ENCODE measurements at regions not wholly inside any gene's neighbourhood (a gene's known extent, or its start where the extent isn't known, plus 50 kb on each side); places are given as distances from the start of the nearest gene placed in this dataset.

GRCh38 chrX:120791013-120791643 lies 84.5 kb downstream of the CT47B1 start:
- no peak overlapping the region for H3K4me3 ChIP-seq (ENCODE audit: low read depth, low read length)
- no peak for TF ChIP-seq CTCF (IDR thresholded peaks at IDR 0.05; ENCODE audit: borderline replicate concordance, insufficient read depth, low read depth, low read length)

GRCh38 chrX:120790552-120790951 lies 85.1 kb downstream of the CT47B1 start:
- no peak overlapping the region for H3K4me3 ChIP-seq (ENCODE audit: low read depth, low read length)
- no peak for TF ChIP-seq CTCF (IDR thresholded peaks at IDR 0.05; ENCODE audit: borderline replicate concordance, insufficient read depth, low read depth, low read length)

DNA sequence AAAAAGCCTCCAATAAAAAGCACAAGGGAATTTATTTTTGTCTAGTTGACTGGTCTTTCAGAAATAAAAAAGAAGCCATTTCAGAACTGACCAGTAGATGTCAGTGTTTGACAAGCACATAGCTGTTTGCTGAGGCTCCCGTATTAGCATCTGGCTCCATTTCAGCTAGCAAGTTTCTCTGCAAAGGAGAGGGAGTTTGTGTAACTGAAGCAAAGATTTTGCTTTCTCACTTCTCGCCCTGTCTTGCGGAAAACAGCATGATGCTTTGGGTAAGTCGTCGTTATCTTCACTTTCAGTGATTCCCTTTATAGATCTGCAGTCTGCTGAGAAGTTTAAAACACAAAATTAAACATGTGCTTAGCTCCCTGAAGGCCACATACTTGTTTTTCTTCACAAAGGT lies 85.5 kb downstream of the CT47B1 start:
- H3K4me3 ChIP-seq (ENCODE audit: low read depth, low read length), result no peak overlapping the region
- TF ChIP-seq CTCF (IDR thresholded peaks at IDR 0.05; ENCODE audit: borderline replicate concordance, insufficient read depth, low read depth, low read length), result peak; percentile 65; the same call in 1 of the 2 replicates

- no peak overlapping the region for H3K4me3 ChIP-seq (ENCODE audit: low read depth, low read length)
- no peak for TF ChIP-seq CTCF (IDR thresholded peaks at IDR 0.05; ENCODE audit: borderline replicate concordance, insufficient read depth, low read depth, low read length)
Measured at GRCh38 chrX:120781403-120781802, 94.3 kb downstream of the CT47B1 start.

DNA sequence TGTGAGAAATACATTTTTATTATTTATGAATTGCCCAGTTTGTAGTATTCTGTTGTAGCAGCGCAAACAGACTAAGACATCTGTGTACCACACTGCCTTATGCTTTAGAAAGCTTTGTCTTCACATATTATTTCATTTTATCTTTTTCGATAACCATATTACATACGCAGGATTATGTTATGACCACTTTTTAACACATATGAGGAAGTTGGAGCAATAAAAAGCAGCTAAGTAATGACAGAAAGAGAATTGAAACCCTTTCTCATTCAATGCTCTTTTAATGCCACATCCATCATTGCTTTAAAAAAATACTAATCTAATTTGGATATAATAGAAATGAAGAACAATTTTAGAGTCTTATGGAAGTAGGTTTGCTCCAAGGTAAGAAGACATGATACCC lies 99.7 kb downstream of the CT47B1 start:
- H3K4me3 ChIP-seq (ENCODE audit: low read depth, low read length), result no peak overlapping the region
- no peak for TF ChIP-seq CTCF (IDR thresholded peaks at IDR 0.05; ENCODE audit: borderline replicate concordance, insufficient read depth, low read depth, low read length)

DNA sequence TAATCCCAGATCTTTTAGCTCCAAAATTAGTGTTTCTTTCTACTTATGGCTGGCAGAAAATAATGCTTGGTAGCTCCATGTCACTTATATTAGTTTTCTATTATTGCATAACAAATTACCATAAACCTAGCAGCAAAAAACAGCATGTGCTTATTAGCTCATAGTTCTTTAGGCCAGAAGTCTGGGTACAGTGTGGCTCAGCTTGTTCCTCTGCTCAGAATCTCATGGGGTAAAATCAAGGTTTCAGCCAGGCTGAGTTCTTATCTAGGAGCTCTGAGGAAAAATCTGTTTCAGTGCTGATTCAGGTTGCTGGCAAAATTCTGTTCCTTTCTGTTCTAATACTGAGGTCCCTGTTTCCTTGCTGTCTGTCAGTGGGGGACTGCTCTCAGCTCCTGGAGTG lies 101.1 kb downstream of the CT47B1 start:
- TF ChIP-seq CTCF (IDR thresholded peaks at IDR 0.05; ENCODE audit: borderline replicate concordance, insufficient read depth, low read depth, low read length), result no peak
- no peak overlapping the region for H3K4me3 ChIP-seq (ENCODE audit: low read depth, low read length)

DNA sequence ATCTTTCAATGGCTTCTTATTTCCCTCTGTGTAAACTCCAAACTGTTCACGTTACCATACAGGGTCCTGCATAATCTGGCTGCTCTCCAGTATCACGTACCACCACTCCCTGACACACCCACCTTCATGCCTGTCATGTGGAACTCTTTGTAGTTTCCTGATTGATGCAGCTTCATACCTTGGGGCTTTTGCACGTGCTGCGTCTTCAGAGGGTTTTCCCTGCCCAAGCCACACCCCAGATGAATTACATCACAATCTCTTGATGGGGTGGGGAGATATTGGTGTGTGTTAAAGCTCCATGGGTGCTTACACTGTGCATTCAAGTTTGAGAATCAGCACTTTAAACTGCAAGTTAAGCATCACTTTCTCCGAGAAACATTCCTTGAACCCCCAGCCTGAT lies 101.9 kb downstream of the CT47B1 start:
- TF ChIP-seq CTCF (IDR thresholded peaks at IDR 0.05; ENCODE audit: borderline replicate concordance, insufficient read depth, low read depth, low read length), result no peak
- no peak overlapping the region for H3K4me3 ChIP-seq (ENCODE audit: low read depth, low read length)

Data from GM12875 (cell line).